A549 (cell line): ENCODE measurements at regions not wholly inside any gene's neighbourhood (a gene's known extent, or its start where the extent isn't known, plus 50 kb on each side); places are given as distances from the start of the nearest gene placed in this dataset.

Experiments used
- CHD4 ChIP-seq: fragments of 200-600 bp; sonication (generic); IDR thresholded peaks from 2 replicates; pipeline ENCODE4 v1.6.1; 2016; ENCODE audit warnings: antibody characterized with exemption, mild to moderate bottlenecking, borderline replicate concordance
- CTCF ChIP-seq: fragments of >200 bp; sonication (Bioruptor Twin); formaldehyde crosslinking; IDR thresholded peaks from 3 replicates; pipeline ENCODE4 v1.5.1; 2016
- MAFK ChIP-seq: fragments of 450-650 bp; IDR thresholded peaks from 2 replicates; pipeline ENCODE4 v1.6.1; 2014; ENCODE audit not compliant: partially characterized antibody
- MYC ChIP-seq: IDR thresholded peaks from 2 replicates; pipeline ENCODE4 v1.6.1; 2012; ENCODE audit warnings: mild to moderate bottlenecking, inconsistent platforms, low read length, improper control_type of control experiment, borderline replicate concordance
- RFX5 ChIP-seq: fragments of 450-650 bp; IDR thresholded peaks from 2 replicates; pipeline ENCODE4 v1.7.1; 2014; ENCODE audit warnings: antibody characterized with exemption, mild to moderate bottlenecking, moderate library complexity

GRCh38 chr14:49438256-49438770 lies 147.9 kb downstream of the RPS29 start:
- TF ChIP-seq MYC (no peak), MAFK (no peak), CTCF (no peak), CHD4 (no peak), RFX5 (no peak)
